ENCODE measurements at regions not wholly inside any gene's neighbourhood (a gene's known extent, or its start where the extent isn't known, plus 50 kb on each side); places are given as distances from the start of the nearest gene placed in this dataset.
A peak's percentile ranks its signal among the peaks of the same experiment; 100 is the strongest.

DNA sequence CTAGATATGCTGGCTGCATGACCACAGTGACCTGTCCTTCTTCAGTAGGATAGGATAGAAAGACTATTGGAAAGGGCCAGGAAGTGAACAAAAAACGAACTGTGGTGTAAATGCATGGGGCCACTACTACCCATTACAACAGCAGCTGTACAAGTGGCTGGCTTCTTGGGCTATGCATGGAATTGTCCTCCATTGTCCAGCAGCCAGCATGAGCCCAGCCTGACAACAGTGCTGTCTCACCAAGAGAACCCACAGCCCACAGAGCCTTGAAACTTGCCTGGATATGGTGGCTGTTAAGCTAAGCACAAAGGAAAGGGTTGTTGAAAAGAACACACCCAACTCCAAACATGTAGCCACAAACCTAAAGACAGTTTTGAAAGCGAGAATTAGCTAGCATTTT lies 330.2 kb upstream of the F9 start:
- Mint-ChIP-seq H3K9me3 (no peaks in the 10 kb centered on the region), H3K27ac (no peak overlapping the region), H3K4me1 (ENCODE audit: low read depth) (peaks cover 4% of the 10 kb centered on the region), H3K36me3 (ENCODE audit: low read depth) (no peaks in the 10 kb centered on the region), H3K27me3 (peaks cover 85% of the 10 kb centered on the region), H3K4me3 (no peak overlapping the region)
- no peak for DNase-seq

DNA sequence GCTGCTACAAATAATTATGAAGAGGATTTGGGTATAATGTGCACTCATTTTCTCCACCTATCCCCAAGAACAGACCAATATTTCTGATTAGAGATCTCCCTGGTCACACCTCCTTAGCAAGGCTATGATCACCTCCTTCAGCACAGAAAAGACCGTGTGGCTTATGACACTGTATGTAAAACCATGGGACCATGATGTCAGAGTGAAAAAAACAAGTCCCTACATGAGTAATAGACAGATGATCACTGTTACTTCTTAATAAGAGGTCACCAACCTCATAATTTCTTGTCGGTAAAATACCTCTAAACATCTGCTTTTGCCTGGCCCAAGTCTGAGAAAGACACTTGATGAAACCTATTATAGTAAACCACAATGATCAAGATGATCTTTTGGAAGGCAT lies 330.6 kb upstream of the F9 start:
- no peaks in the 10 kb centered on the region for H3K9me3 Mint-ChIP-seq
- DNase-seq, result no peak
- no peak overlapping the region for H3K27ac Mint-ChIP-seq
- no peaks in the 10 kb centered on the region for H3K36me3 Mint-ChIP-seq (ENCODE audit: low read depth)
- H3K4me1 Mint-ChIP-seq (ENCODE audit: low read depth), result peaks cover 7% of the 10 kb centered on the region
- peaks cover 88% of the 10 kb centered on the region for H3K27me3 Mint-ChIP-seq
- H3K4me3 Mint-ChIP-seq, result no peak overlapping the region

DNA sequence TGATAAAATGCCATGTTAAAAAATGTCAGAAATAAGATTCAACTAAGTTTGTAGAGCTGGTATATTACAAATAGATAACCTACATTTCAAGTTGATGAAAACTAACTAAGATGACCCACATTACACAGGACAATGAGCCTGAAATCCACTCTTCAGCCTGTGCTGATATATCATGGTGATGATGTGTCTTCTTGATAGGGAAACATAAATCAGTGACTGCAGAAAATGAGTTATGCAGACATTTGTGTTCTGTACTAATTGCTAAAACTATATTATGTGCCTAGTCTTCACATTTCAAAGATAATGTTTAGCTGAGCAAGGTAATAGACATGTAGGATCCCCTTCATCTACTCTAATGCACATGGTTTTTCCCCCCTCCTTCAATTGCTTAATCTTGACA lies 331.6 kb upstream of the F9 start:
- H3K36me3 Mint-ChIP-seq (ENCODE audit: low read depth), result no peaks in the 10 kb centered on the region
- no peak overlapping the region for H3K4me3 Mint-ChIP-seq
- no peaks in the 10 kb centered on the region for H3K9me3 Mint-ChIP-seq
- no peak overlapping the region for H3K27ac Mint-ChIP-seq
- peaks cover 92% of the 10 kb centered on the region for H3K27me3 Mint-ChIP-seq
- peaks cover 6% of the 10 kb centered on the region for H3K4me1 Mint-ChIP-seq (ENCODE audit: low read depth)
- no peak for DNase-seq

DNA sequence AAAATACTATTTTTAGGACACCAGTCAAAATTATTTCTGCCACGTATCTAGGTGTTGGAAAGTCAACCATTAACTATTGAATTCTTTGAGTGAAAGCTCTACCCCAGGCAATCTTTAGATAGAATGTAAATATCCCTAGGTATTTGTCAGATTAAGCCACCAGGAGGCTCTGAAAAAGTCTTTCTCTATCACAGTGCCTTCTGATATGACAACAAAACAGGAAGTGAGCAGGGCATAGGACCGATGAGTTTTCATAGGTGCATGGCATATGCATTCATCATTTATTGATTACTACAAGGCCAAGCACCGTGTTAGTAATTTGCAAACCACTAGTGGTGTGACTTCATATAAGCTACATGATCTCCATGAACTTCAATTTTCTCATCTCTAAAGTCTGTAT lies 333.6 kb upstream of the F9 start:
- Mint-ChIP-seq H3K27me3 (peaks cover 91% of the 10 kb centered on the region), H3K9me3 (no peaks in the 10 kb centered on the region), H3K36me3 (ENCODE audit: low read depth) (no peaks in the 10 kb centered on the region), H3K27ac (no peak overlapping the region), H3K4me3 (no peak overlapping the region), H3K4me1 (ENCODE audit: low read depth) (peaks cover 5% of the 10 kb centered on the region)
- DNase-seq, result no peak

DNA sequence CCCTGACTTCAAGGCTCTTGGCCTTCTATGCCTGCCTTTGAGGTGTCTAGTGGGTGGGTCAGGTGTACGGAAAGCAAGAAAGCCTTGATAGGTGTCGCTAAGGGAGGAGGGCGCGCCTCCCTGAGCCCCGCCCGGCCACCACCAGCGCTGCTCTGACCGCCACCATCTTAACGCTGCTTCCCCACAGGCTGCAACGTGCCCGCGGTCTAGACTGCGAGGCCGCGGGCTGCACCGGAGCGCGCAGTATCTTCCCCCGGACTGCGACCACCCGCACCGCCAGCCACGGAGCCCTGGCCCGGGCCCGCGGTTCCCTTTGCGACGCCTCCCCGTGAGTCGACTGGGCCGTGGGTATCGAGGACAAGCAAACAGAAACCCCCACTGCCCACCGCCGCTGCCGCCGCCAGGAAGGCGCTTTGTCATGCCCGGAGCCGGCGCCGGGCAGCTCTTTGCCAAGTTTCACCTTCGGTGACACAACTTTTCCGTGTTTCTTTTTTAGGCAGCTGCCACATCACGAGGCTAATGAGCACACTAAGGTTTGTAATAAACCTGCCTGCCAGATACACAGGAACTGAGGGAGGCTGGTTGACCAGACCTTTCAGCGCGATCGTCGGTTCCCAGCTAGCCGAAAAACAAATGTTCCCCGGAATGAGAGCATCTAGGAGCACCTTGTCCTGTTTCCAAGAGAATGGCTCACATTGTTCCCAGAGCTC lies 335.8 kb upstream of the F9 start:
- peaks cover 84% of the 10 kb centered on the region for H3K27me3 Mint-ChIP-seq
- DNase-seq, result no peak
- H3K4me3 Mint-ChIP-seq, result peak overlapping the region; percentile 9
- no peak overlapping the region for H3K27ac Mint-ChIP-seq
- H3K36me3 Mint-ChIP-seq (ENCODE audit: low read depth), result no peaks in the 10 kb centered on the region
- peaks cover 5% of the 10 kb centered on the region for H3K4me1 Mint-ChIP-seq (ENCODE audit: low read depth)
- H3K9me3 Mint-ChIP-seq, result no peaks in the 10 kb centered on the region

DNA sequence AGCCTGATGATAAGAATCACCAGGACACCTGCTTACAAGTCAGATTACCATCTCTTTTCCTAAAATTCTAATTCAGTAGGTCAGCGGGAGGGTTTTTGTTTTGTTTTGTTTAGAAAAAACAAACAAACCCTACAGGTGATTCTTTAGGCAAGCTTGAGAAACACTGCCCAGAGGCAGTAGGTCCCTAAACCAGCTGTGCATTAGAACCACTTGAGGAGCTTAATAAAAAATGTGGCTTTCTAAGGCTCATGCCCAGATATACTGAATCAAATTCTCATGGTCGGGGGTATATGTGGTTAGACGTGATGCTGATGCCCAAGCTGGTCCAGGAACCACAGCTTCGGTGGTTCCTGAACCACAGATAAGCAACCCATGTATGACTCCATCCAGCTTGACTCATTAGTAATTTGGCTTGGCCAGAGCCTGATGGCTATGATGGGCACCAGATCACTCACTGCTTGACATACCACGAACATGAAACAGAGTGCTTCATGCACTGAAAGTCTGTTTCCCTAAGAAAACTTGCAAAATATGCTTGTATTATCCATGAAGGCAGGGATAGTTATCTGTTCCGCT lies 338.1 kb upstream of the F9 start:
- no peak overlapping the region for H3K27ac Mint-ChIP-seq
- no peaks in the 10 kb centered on the region for H3K36me3 Mint-ChIP-seq (ENCODE audit: low read depth)
- H3K4me1 Mint-ChIP-seq (ENCODE audit: low read depth), result peaks cover 5% of the 10 kb centered on the region
- DNase-seq, result no peak
- peaks cover 74% of the 10 kb centered on the region for H3K27me3 Mint-ChIP-seq
- no peak overlapping the region for H3K4me3 Mint-ChIP-seq
- H3K9me3 Mint-ChIP-seq, result no peaks in the 10 kb centered on the region

DNA sequence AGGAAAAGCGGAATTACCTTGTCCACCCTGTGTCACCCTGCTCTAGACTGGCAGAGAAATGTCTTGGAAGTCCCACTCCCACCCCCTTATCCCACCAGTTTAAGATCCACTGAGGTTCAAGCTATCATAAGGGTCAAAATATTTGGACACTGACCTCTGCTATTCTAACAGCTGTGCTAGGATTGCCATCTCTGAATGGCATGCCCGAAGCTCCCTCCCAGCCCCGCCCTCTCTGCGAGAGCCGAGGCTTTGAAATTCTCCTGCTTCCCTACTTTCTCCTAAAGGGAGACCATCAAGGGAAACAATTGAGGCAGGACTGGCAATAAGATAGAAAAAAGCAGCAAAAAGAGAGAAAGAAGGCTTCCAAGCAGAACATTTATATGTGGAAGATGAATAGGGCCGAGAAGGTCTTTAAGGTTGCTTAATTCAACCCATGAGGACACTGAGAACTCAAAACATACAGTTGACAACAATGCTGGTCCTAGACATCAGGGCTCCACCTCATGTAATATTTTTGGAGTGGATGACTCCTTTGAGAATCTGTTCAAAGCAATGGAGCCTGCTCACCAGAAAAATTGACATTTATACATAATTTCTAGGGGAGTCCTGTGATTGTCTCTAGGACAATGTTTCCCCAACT lies 338.7 kb upstream of the F9 start:
- no peaks in the 10 kb centered on the region for H3K9me3 Mint-ChIP-seq
- H3K4me1 Mint-ChIP-seq (ENCODE audit: low read depth), result peaks cover 5% of the 10 kb centered on the region
- no peak overlapping the region for H3K4me3 Mint-ChIP-seq
- H3K36me3 Mint-ChIP-seq (ENCODE audit: low read depth), result no peaks in the 10 kb centered on the region
- peaks cover 70% of the 10 kb centered on the region for H3K27me3 Mint-ChIP-seq
- no peak overlapping the region for H3K27ac Mint-ChIP-seq
- no peak for DNase-seq

DNA sequence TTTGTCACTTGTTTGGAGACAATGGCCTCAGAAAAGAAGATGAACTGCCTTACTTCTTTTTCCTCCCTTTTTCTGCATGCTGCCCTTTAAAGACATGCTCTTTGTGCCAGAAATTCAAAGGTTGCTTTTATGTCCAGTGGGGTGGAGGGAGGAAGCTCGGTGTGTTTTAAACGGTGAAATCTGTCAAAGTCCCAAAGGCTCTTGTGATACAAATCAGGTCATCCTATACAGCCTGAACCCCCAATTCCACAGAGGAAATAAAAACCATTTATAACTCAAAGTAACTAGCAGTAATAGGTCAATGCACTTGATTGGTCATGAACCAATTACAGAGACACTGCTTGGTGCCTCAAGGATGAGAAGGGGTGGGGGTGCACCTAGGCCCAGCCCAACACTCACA lies 339.3 kb upstream of the F9 start:
- Mint-ChIP-seq H3K36me3 (ENCODE audit: low read depth) (no peaks in the 10 kb centered on the region), H3K9me3 (no peaks in the 10 kb centered on the region), H3K27me3 (peaks cover 70% of the 10 kb centered on the region), H3K4me3 (no peak overlapping the region), H3K4me1 (ENCODE audit: low read depth) (peaks cover 5% of the 10 kb centered on the region), H3K27ac (no peak overlapping the region)
- no peak for DNase-seq

DNA sequence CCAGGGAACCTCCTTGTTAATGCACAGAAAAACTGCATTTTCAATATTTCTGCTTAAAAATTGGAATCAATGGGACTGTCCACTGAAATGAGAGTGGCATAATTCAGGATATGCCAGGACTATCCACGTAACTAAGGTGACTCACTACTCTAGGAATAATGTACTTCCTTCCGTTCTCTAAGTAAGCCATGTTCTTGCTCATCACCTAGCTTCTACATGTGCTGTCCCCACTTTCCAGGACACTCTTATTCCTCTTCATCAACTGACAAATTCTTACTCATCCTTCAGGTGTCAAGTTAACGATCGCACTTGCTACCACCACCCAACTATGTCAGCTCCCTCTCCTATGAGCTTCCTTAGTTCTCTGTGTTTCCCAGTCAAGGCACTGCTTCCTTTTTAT lies 342.8 kb upstream of the F9 start:
- Mint-ChIP-seq H3K4me3 (no peak overlapping the region), H3K9me3 (no peaks in the 10 kb centered on the region), H3K27ac (no peak overlapping the region), H3K4me1 (ENCODE audit: low read depth) (no peaks in the 10 kb centered on the region), H3K36me3 (ENCODE audit: low read depth) (no peaks in the 10 kb centered on the region), H3K27me3 (peaks cover 46% of the 10 kb centered on the region)
- DNase-seq, result no peak

DNA sequence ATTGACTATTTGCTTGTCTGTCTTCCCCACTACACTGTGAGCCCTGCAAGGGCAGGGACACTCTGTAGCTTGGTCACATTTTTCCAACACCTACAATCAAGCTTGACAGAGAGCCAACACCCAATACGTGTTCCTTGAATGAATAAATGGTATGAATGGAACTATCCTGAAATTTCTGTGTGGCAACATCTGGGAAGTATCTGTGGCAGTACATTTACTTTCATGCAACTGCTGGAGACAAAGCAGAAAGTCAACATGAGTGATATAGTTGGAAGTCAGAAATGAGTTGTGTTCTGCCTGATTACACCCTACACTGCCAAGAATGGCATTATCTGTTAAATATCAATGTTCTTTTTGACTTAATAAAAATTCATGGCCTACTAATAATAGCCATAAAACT lies 343.5 kb upstream of the F9 start:
- Mint-ChIP-seq H3K27me3 (peaks cover 43% of the 10 kb centered on the region), H3K27ac (no peak overlapping the region), H3K9me3 (no peaks in the 10 kb centered on the region), H3K4me1 (ENCODE audit: low read depth) (no peaks in the 10 kb centered on the region), H3K36me3 (ENCODE audit: low read depth) (no peaks in the 10 kb centered on the region), H3K4me3 (no peak overlapping the region)
- no peak for DNase-seq

DNA sequence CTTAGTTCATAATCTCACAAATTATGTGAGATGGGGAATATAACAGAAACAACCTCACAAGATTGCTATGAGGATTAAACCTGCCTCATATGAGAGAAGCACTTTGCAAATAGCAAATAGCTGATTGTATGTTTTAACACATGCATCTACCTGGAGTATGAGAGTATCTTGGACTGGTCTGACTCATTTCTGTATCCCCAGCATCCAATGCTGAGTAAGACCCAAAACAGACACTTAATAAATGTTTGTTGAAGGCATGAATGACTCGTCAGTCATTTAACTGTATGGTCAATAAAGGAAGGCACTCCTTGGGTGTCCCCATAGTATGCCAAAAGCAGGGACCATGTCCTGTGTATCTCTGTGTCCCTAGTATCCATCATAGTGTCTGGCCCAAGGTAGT lies 350.9 kb upstream of the F9 start:
- peaks cover 60% of the 10 kb centered on the region for H3K27me3 Mint-ChIP-seq
- H3K36me3 Mint-ChIP-seq (ENCODE audit: low read depth), result no peaks in the 10 kb centered on the region
- no peak overlapping the region for H3K4me3 Mint-ChIP-seq
- DNase-seq, result no peak
- H3K27ac Mint-ChIP-seq, result no peak overlapping the region
- H3K9me3 Mint-ChIP-seq, result no peaks in the 10 kb centered on the region
- no peaks in the 10 kb centered on the region for H3K4me1 Mint-ChIP-seq (ENCODE audit: low read depth)

DNA sequence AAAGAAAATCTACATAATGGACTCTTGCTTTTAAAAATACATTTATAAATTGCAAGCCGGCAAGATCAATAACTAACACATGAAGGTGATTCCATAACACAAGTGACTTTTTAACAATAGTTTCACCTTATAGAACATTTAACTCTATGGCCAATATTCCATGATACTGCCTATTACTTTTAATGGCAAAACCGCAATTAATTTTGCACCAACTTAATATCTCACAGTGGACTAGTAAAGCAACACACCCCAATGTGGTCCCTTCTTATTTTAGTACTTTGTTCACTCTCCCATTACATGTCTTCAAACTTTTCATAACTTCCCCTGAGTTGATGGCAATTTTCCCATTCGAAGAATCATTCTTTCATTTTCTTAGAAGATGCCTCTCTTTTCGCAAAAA lies 351.6 kb upstream of the F9 start:
- Mint-ChIP-seq H3K4me1 (ENCODE audit: low read depth) (no peaks in the 10 kb centered on the region), H3K4me3 (no peak overlapping the region), H3K27ac (no peak overlapping the region), H3K36me3 (ENCODE audit: low read depth) (no peaks in the 10 kb centered on the region), H3K9me3 (no peaks in the 10 kb centered on the region), H3K27me3 (peaks cover 61% of the 10 kb centered on the region)
- no peak for DNase-seq

DNA sequence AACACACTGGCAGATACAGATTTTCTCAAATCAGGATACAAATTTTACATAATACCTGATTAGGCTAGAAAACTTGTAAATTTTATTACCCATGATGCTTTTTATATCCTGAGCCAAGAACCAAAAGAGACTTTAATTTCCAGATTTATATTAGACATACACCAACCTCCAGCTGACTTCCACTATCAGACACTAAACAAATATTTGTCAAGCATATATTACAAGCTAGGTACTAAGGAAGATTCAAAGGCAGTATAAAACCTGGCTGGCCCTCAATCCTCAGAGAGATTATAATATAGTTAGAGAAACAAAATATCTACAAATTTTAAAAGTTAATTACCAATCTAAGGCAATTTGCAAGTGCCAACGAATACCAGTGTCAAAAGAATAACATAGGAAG lies 357.8 kb upstream of the F9 start:
- no peak for DNase-seq

DNA sequence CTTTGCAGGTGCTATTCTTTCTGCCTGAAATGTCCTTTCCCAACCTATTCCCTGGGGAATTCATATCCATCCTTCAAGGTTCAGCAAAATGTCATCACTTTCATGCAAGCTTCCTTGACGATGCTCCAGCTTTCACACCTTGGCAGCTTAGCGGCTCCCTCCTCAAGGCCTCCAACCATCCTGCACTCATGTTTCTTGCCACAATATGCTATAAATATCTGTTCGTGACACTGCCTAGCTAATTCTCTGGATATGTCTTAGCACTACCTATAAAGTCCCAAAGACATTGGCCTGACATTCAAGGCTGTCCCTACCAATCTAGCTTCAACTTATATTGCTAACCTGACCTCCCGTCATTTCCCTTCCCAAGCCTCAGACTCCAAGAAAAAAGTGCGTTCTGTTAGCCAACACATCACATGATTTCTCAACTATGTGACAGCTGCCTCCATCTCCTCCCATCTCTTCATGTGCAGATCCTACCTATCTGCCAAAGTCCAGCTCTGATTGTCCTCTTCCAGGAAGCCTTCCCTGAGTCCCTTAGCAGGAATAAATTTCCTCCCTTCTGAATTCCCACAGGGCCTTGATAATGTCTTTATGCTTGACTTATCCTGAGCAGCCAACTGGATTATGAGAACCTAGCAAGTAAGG lies 359.9 kb upstream of the F9 start:
- no peaks in the 10 kb centered on the region for H3K4me1 Mint-ChIP-seq (ENCODE audit: low read depth)
- DNase-seq, result no peak
- no peak overlapping the region for H3K27ac Mint-ChIP-seq
- H3K27me3 Mint-ChIP-seq, result peaks cover 6% of the 10 kb centered on the region
- H3K4me3 Mint-ChIP-seq, result no peak overlapping the region
- no peaks in the 10 kb centered on the region for H3K9me3 Mint-ChIP-seq
- no peaks in the 10 kb centered on the region for H3K36me3 Mint-ChIP-seq (ENCODE audit: low read depth)

More for the DNA sequence above, 357.8 kb upstream of the F9 start:
- no peak overlapping the region for H3K4me3 Mint-ChIP-seq
- H3K36me3 Mint-ChIP-seq (ENCODE audit: low read depth), result no peaks in the 10 kb centered on the region
- H3K27me3 Mint-ChIP-seq, result peaks cover 25% of the 10 kb centered on the region
- H3K4me1 Mint-ChIP-seq (ENCODE audit: low read depth), result no peaks in the 10 kb centered on the region
- H3K9me3 Mint-ChIP-seq, result no peaks in the 10 kb centered on the region
- H3K27ac Mint-ChIP-seq, result no peak overlapping the region

DNA sequence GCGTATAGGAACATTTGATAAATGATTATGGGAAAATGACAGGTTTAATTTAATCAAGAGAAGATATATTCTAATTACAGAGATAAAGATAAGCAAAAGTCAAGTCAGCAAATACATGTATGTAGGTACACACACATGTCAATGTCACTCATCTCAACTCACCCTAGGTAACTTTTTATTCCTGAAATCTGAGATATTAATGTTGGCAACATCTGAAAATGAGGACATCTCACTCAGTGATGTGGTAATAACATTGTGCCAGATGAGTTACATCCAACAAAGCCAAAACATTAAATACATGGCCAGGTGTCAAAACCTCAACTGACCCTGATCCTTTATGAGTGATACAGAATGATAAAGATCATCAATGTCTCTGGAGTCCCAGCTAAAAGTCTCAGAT lies 363.3 kb upstream of the F9 start:
- Mint-ChIP-seq H3K36me3 (ENCODE audit: low read depth) (no peaks in the 10 kb centered on the region), H3K4me3 (no peak overlapping the region), H3K27ac (no peak overlapping the region), H3K27me3 (peaks cover 4% of the 10 kb centered on the region), H3K9me3 (no peaks in the 10 kb centered on the region), H3K4me1 (ENCODE audit: low read depth) (no peaks in the 10 kb centered on the region)
- no peak for DNase-seq
